ENCODE measurements at regions not wholly inside any gene's neighbourhood (a gene's known extent, or its start where the extent isn't known, plus 50 kb on each side); places are given as distances from the start of the nearest gene placed in this dataset.

DNA sequence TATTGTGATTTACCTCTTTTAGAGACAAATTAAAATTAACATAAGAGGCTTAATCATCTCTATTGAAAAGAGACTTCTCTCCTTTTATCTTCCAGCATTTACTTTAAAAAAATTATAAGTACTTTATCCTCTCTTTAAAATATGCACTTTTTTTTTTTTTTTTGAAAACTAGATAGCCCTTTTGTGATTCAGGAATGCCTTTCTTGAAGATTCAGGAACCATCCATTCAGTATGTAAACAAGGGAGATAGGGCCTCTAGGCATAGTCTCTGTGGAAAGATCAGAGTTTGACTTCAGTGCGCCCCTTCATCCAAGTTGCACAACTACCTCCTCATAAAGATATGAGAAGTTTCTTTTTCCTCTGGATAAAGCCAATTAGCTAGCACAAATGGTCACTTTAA lies 1163.7 kb downstream of the SI start:
- TF ChIP-seq, protein P1, sequence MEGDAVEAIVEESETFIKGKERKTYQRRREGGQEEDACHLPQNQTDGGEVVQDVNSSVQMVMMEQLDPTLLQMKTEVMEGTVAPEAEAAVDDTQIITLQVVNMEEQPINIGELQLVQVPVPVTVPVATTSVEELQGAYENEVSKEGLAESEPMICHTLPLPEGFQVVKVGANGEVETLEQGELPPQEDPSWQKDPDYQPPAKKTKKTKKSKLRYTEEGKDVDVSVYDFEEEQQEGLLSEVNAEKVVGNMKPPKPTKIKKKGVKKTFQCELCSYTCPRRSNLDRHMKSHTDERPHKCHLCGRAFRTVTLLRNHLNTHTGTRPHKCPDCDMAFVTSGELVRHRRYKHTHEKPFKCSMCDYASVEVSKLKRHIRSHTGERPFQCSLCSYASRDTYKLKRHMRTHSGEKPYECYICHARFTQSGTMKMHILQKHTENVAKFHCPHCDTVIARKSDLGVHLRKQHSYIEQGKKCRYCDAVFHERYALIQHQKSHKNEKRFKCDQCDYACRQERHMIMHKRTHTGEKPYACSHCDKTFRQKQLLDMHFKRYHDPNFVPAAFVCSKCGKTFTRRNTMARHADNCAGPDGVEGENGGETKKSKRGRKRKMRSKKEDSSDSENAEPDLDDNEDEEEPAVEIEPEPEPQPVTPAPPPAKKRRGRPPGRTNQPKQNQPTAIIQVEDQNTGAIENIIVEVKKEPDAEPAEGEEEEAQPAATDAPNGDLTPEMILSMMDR (IDR thresholded peaks at IDR 0.05; ENCODE audit: insufficient read depth, low read depth, low read length) = no peak
- Histone ChIP-seq H3K27me3 (ENCODE audit: control insufficient read depth, insufficient read depth, low read length) (no peaks in the 10 kb centered on the region), H3K4me3 (ENCODE audit: low read depth, low read length) (no peak overlapping the region), H3K36me3 (ENCODE audit: control insufficient read depth, insufficient read depth, low read length) (no peaks in the 10 kb centered on the region)
- CTCF ChIA-PET = no interaction called here
- no peak for DNase-seq (ENCODE audit: low read depth)
- POLR2A ChIA-PET = interaction anchor here (0.6 kb wide), 1 partner anchor 225 kb away, joined by 4 read pairs; no protein-coding TSS in a partner anchor

DNA sequence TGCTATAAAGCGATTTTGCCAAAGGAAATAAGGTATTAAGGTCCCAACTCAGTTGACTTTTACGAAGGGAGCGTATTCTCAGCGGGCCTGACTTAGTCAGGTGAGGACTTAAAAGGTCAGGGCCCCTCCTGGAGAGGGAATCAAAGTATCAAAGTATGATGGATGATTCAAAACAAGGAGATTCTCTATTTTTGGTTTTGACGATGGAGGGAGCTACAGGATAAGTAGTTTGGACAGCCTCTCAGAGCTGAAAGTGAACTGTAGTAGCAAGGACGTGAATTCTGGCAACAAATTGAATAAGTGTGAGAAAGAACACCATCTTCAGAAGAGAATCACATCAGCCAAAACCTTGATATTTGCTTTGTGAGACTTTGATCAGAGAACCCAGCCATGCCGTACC lies 1186.5 kb downstream of the SI start:
- H3K27me3 ChIP-seq (ENCODE audit: control insufficient read depth, insufficient read depth, low read length) = no peaks in the 10 kb centered on the region
- TF ChIP-seq, protein P1 (IDR thresholded peaks at IDR 0.05; ENCODE audit: insufficient read depth, low read depth, low read length) = no peak
- ChIA-PET CTCF (no interaction called here), POLR2A (no interaction called here)
- no peak overlapping the region for H3K4me3 ChIP-seq (ENCODE audit: low read depth, low read length)
- no peaks in the 10 kb centered on the region for H3K36me3 ChIP-seq (ENCODE audit: control insufficient read depth, insufficient read depth, low read length)
- no peak for DNase-seq (ENCODE audit: low read depth)

- no peaks in the 10 kb centered on the region for H3K36me3 ChIP-seq (ENCODE audit: control insufficient read depth, insufficient read depth, low read length)
- ChIA-PET CTCF (no interaction called here), POLR2A (no interaction called here)
- no peak for DNase-seq (ENCODE audit: low read depth)
- TF ChIP-seq, protein P1 (IDR thresholded peaks at IDR 0.05; ENCODE audit: insufficient read depth, low read depth, low read length) = no peak
- H3K27me3 ChIP-seq (ENCODE audit: control insufficient read depth, insufficient read depth, low read length) = no peaks in the 10 kb centered on the region
- no peak overlapping the region for H3K4me3 ChIP-seq (ENCODE audit: low read depth, low read length)
Observed at GRCh38 chr3:163890661-163891060, 1187.6 kb downstream of the SI start.

GRCh38 chr3:163879172-163879571 lies 1199.1 kb downstream of the SI start:
- H3K4me3 ChIP-seq (ENCODE audit: low read depth, low read length) = no peak overlapping the region
- H3K27me3 ChIP-seq (ENCODE audit: control insufficient read depth, insufficient read depth, low read length) = no peaks in the 10 kb centered on the region
- ChIA-PET POLR2A (no interaction called here), CTCF (no interaction called here)
- no peak for DNase-seq (ENCODE audit: low read depth)
- TF ChIP-seq, protein P1 (IDR thresholded peaks at IDR 0.05; ENCODE audit: insufficient read depth, low read depth, low read length) = no peak
- H3K36me3 ChIP-seq (ENCODE audit: control insufficient read depth, insufficient read depth, low read length) = no peaks in the 10 kb centered on the region

GRCh38 chr3:163878396-163878795 lies 1199.9 kb downstream of the SI start:
- H3K27me3 ChIP-seq (ENCODE audit: control insufficient read depth, insufficient read depth, low read length) = no peaks in the 10 kb centered on the region
- no peak overlapping the region for H3K4me3 ChIP-seq (ENCODE audit: low read depth, low read length)
- POLR2A ChIA-PET = no interaction called here
- TF ChIP-seq, protein P1 (IDR thresholded peaks at IDR 0.05; ENCODE audit: insufficient read depth, low read depth, low read length) = no peak
- H3K36me3 ChIP-seq (ENCODE audit: control insufficient read depth, insufficient read depth, low read length) = no peaks in the 10 kb centered on the region
- DNase-seq (ENCODE audit: low read depth) = no peak
- CTCF ChIA-PET = no interaction called here
